GM21447 (cell line): ENCODE measurements at regions not wholly inside any gene's neighbourhood (a gene's known extent, or its start where the extent isn't known, plus 50 kb on each side); places are given as distances from the start of the nearest gene placed in this dataset.
"Not testable (repeated sequence)": the region's sequence is repeated elsewhere in the genome, so short reads cannot be mapped to it uniquely, and the experiment has no call there.

ENCODE experiments used
- ATAC-seq: cut with Tn5 transposase; IDR thresholded peaks from one replicate; pipeline ENCODE4 v1.9.1; 2021; ENCODE audit not compliant: unreplicated experiment

GRCh38 chr2:36302911-36303310 lies 52.7 kb upstream of the CRIM1 start:
- no peak for ATAC-seq

- ATAC-seq, result no peak
These were observed 53.7 kb upstream of the CRIM1 start for GRCh38 chr2:36301843-36302242.

DNA sequence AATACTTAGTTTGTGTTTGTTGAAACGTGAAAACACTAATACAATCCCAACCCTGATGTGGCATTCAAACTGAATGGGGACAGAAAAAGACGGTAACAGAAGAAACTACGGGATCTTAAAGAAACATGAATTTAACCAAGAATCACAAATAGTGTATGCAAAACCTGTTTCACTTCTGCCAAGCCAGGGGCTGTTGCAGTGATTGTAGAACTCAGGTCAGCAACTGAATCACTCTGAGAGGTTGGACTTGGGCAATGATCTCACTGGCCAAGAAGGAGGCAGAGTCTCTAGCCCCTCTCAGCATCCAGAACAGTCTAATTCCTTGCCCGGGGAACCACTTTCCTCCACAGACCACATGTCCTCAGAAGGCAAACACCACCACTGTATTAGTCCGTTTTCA lies 54.9 kb upstream of the CRIM1 start:
- ATAC-seq, result no peak

- ATAC-seq, result no peak
These were observed 58.8 kb upstream of the CRIM1 start for GRCh38 chr2:36296798-36297197.

GRCh38 chr2:36294316-36294721 lies 61.3 kb upstream of the CRIM1 start:
- ATAC-seq, result no peak

DNA sequence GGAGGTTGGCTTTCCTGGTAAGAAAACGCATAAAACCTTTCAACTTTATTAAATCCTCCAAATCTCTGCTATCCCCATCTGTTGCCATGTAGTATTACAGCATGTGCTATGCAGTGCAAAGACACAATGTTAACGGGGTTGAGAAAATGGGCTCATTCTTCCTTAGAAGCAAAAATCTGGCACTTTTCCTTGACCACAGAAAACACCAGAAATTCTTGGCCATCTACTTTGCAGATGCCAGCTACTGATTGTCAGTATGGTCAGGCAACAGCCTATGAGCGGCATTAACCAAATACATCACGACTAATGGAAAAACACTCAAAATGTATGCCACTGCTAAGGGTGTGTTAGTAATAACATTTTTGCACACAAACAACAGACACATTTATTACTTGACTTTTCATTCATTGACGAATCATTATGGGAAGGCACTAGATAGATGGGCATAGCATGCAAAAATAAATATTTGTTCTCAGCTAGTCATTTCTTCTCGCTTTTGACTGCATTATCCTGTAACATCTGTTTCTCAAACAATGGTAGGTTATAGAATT lies 65.2 kb upstream of the CRIM1 start:
- ATAC-seq, result no peak

DNA sequence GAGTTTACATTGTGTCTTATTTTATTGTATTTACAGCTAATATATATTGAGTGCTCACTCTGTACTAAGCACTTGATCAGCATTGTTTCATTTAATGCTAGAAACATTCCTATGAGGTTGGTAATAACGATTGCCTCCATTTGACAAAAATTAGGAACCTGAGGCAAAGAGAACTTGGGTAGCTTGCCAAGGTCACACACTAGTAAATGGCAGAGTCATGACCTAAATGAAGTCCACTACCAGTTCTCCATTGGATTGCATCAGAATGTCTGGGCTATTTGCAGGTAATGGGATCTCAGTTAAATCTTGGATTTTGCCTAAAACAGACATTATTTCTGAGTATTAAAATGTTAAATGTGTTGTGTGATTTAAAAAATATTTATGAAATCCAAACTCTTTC lies 65.8 kb upstream of the CRIM1 start:
- no peak for ATAC-seq

- no peak for ATAC-seq
These were observed 68.0 kb upstream of the CRIM1 start for GRCh38 chr2:36287363-36288275.

DNA sequence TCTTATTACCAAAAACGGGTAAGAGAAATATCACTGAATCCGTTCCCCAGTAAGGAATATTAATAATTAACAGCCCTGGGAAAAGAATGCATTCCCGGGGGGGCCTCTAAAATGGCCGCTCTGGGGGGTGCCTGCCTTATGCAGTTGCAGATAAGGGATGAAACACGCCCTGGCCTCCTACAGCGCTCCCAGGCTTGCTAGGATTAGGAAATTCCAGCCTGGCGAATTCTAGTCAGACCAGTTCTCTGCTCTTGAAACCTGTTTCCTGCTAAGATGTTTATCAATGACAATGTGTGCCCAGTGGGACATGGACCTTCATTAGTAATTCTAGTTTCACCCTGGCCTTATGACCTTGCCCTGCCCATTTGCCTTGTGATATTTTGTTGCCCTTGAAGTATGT lies 76.1 kb upstream of the CRIM1 start:
- ATAC-seq, result not testable (repeated sequence)

DNA sequence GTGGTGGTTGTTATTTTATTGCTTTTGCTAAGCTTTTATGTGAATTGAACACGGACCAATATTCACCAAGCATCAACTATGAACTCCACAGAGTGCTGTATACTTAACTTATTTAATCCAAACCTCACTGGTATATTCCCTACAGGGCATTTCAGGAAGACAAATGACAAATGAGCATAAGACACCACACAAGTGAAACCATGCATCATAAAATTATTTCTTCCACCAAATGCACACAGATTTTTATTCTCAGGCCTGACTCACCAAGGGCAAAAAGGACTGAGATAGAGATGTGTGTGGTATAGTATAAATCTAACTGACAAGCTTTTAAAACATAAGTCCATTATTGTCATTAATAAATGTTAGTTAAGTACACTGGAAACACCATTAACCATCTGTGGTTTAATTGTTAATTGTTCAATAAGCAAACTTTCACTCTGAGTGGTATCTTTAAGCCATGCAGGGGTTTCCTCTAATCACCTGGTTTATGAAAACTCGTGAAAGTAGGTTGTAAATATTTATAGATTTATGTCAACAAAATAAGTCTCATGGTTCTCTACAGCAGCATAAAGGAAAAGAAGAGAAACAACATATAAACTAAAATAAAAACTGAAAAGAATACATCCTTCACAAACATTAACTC lies 77.6 kb upstream of the CRIM1 start:
- ATAC-seq, result no peak

- no peak for ATAC-seq
These were observed 78.3 kb upstream of the CRIM1 start for GRCh38 chr2:36277146-36277808.

GRCh38 chr2:36271266-36271665 lies 84.3 kb upstream of the CRIM1 start:
- ATAC-seq, result no peak

DNA sequence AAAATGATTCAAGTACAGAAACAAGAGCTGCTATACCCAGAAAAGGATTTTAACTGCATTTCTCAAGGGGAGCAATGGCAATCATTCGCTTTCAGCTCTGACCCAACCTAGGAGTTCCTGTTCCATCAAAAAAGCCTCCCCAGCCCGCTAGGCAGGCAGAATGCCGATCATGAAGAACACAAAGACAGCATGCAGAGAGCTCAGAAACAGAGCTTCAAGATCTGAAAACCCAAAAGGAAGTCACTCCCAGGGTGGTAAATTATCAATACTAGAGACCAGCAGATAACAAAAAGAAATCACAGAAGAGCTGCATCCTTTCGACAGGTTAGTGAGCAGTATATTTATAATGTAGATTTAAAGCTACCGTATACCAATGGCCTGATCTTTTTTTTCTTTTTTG lies 84.8 kb upstream of the CRIM1 start:
- ATAC-seq, result no peak

GRCh38 chr2:36267194-36267593 lies 88.4 kb upstream of the CRIM1 start:
- ATAC-seq, result no peak

DNA sequence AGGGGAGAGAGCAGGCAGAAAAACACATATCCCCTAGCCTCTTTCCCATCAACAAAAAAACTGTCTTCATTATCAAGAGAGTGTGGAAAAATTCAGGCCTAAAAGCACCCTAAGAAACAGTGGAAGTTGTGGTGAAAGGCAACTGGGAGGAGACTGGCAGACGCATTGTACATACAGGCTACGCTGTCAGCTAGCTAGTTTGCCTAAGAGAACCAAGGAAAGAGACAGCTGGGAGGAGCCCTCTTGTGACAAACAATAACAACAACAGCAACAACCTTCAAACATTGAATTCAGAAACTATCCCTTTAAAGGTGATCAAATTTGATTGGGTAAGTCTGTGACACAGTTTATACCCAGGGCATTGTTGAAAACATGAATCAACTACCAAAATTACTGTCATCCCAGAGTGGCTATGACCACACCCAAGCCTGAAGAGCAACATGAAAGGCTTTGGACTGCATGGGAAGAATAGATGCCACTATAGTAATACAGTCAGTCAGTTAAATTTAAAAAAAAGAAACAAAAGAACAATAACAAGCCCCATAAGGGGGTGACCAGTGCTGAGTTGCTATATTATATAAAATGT lies 88.9 kb upstream of the CRIM1 start:
- ATAC-seq, result no peak

GRCh38 chr2:36262581-36262980 lies 93.0 kb upstream of the CRIM1 start:
- ATAC-seq, result no peak

DNA sequence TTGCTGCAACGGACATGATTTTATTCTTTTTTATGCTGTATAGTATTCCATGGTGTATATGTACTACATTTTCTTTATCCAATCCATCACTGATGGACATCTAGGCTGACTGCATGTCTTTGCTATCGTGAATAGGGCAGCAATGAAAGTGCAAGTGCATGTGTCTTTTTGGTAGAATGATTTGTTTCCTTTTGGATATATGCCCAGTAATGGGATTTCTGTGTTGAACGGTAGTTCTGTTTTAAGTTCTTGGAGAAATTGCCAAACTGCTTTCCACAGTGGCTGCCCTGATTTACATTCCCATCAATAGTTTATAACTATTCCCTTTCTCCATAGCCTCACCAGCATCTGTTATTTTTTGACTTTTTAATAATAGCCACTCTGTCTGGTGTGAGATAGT lies 99.7 kb upstream of the CRIM1 start:
- ATAC-seq, result no peak

- ATAC-seq, result no peak
These were observed 102.5 kb upstream of the CRIM1 start for GRCh38 chr2:36253086-36253485.

DNA sequence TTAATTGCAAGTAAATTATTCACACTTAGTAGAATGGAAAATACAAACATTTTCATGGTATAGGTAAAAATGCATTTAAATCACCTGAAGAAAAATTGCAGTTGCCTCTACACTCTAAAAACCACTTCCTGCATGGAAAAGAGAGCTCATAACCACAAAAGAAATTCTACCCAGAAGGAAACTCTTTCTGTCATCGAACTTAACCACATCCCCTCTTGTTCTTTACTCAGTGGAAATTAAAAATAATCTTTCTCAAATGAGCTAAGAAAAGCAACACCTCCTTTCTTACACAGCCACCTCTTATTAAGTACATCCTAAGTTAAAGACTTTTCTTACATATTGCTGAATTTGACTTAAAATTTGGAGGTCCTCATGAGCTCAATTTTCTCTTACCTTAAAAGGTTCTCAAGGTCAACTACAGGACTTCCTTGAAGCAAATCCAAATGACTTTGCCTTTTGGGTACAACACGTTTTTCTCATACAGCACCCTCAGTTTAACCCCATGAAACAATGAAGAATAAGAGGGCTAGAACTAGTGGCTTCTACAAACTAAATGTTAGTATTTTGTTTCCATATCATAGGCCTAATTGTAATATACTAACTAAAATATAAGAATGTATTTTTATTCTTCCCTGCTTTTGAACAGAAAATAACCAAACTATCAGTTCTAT lies 109.1 kb upstream of the CRIM1 start:
- peak; percentile 88 for ATAC-seq

DNA sequence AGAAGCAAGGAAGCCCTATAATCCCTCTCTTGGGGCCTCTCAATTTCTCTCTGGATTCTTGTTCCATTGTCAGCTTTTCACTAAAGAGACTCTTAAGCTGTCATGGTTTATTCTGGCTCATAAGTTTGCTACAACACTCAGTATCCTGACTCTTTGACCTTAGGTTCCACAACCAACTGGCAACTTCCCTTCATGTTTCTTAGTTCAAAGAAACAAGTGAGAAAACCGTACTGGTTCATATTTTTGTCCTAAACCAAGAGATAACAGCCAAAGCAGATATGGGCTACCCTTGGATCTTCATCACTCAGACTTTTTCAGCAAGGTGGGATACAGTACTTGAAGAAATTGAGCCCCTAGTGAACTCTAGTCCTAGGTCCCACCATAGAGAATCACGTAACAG lies 109.9 kb upstream of the CRIM1 start:
- no peak for ATAC-seq

- ATAC-seq, result no peak
These were observed 117.5 kb upstream of the CRIM1 start for GRCh38 chr2:36238106-36238505.
